NCI-H2196 treated with DMSO at 0.1 percent for 48 hours (cell line): ENCODE measurements at regions not wholly inside any gene's neighbourhood (a gene's known extent, or its start where the extent isn't known, plus 50 kb on each side); places are given as distances from the start of the nearest gene placed in this dataset.

Source experiments
- DNase-seq: peaks from one replicate; lab custom pipeline; 2025; ENCODE audit not compliant: unreplicated experiment; lab: John Stamatoyannopoulos, UW

DNA sequence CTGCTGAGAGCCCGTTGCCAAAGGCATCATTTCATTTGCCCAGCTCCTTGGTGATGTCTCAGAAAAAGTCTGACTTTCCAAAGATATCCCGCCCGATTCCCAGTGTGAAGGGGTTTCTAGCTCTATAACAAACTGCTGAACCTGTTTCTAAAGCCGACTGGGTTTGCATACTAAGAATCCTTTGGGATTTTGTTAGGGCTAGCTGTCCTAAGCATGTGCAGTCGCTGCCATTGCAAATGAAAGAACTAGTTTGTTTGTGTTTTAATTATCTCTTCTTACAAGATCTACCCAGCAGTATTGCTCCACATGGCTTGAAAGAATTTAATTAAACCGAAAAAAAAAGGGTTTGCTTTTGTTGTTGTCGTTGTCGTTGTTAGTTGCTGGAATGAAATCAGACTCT, 476.6 kb downstream of the GATA3 start:
- no peak for DNase-seq

- DNase-seq = no peak
Observed at GRCh38 chr10:8532647-8533046, 478.2 kb downstream of the GATA3 start.

- no peak for DNase-seq
Observed at GRCh38 chr10:8533462-8533861, 479.0 kb downstream of the GATA3 start.

DNA sequence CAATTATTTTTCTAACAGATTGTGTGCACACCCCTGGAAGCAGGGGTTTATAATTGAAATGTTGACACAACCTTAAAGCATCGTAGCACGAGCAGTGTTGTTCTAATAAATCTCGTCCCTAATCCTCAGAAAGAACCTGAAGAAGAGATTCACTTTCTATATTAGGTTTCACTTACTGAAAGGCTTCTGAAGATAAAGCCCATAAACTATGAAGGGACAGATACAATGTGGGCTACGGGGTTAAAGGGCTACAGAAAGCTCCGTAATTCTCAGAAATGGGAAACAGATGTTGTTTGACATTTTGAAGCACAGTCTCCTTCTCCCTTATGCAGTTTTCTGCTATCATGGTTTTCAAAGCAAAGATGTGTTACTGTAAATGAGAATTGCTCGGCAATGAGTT, 479.6 kb downstream of the GATA3 start:
- DNase-seq = no peak

GRCh38 chr10:8534891-8535290, 480.4 kb downstream of the GATA3 start:
- no peak for DNase-seq

- no peak for DNase-seq
Observed at GRCh38 chr10:8539056-8539455, 484.6 kb downstream of the GATA3 start.

- no peak for DNase-seq
Observed at GRCh38 chr10:8543361-8544056, 489.0 kb downstream of the GATA3 start.

- no peak for DNase-seq
Observed at GRCh38 chr10:8544057-8544380, 489.5 kb downstream of the GATA3 start.

DNA sequence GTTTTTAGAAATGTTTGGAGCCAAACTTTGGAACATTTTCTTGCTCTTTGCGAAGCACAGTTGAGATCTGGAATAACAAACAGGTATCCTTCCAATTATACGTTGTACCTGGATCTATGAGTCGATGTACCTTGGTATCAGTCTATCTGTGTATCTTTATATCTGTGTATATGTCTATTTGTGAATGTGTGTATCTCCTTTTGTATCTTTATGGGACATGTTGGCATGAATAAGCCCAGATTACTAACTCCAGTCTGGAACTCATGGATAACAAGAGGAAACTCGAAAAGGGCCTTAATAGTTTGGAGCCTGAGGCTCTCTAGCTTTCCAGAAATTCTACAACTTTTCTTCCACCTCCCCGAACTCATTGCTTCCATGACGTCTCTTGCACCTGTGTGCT, 490.0 kb downstream of the GATA3 start:
- DNase-seq = no peak

GRCh38 chr10:8554574-8554973, 500.1 kb downstream of the GATA3 start:
- DNase-seq = no peak

DNA sequence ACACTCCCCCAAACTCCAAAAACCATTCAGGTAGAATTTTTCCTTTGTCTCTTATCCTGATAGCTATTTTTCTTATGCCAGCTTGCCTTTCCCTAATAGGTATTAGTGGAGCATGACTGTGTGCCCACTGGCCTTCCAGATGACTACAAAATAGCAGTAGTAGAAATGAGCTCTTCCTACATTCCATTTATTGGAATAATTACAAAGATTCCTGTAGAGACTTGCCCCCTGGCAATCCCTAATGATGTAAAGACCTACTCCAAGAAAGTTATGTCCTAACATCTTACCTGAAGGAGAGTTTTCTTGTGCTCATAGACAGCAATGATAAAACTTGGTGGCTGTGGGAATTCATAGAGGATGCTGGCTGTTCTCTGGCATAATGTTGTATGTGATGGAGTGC, 501.8 kb downstream of the GATA3 start:
- no peak for DNase-seq

- no peak for DNase-seq
Observed at GRCh38 chr10:8563478-8563877, 509.0 kb downstream of the GATA3 start.

DNA sequence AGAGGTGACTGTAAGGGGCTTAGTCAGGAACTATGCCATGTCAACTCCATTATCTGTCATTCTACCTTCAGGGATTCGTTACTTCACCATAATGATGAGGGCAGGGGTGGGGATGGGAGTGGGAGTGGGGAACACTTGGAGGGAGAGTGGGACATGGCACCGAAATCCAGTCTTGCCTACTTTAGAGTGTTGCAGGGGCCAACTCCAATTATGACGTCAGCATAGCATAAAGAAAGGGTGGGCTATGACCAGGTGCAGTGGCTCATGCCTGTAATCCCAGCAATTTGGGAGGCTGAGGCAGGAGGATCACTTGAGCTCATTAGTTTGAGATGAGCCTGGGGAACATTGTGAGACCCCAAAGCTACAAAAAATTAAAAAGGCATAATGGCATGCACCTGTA, 512.2 kb downstream of the GATA3 start:
- no peak for DNase-seq

- DNase-seq = no peak
Observed at GRCh38 chr10:8568401-8568800, 513.9 kb downstream of the GATA3 start.

GRCh38 chr10:8575620-8576019, 521.1 kb downstream of the GATA3 start:
- DNase-seq = no peak

DNA sequence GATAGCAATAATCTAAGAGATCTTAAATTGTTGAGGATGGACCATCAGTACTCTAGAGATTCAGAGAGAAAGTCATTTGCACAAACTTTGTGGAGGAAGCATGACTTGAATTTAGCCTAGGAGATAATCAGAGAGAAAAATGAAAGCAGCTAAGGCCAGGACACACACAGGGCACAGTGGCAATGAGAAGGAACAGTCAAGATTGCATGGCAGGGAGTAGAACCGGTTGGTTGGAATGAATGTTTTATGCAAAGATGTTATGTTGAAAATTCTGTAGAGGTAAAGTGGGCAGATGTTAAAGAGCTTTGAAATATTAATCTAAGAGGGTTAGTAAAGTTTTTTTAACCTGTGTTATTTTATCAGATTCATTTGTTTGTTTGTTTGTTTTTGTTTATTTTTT, 521.8 kb downstream of the GATA3 start:
- DNase-seq = no peak

- DNase-seq = no peak
Observed at GRCh38 chr10:8576911-8577310, 522.4 kb downstream of the GATA3 start.

DNA sequence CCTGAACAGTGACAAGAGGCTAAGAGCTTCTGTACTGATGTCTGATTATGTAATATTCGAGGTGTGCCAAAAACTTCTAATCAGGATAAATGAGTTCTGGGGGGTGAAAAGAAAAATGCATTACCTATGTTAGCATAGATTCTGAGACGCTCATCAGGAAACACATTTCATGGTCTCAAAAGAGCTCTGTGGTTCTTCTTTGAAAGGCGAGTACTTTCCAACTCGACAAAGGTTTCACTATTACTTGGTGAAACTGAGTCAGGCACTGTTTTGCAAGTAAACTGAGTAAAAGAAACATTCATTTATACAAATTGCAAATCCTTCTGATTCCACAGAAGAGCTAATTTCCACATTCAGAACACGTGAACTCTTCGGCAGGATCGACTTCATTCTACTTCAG, 523.2 kb downstream of the GATA3 start:
- DNase-seq = no peak

- DNase-seq = no peak
Observed at GRCh38 chr10:8581521-8582225, 527.2 kb downstream of the GATA3 start.

- DNase-seq = no peak
Observed at GRCh38 chr10:8583096-8583495, 528.6 kb downstream of the GATA3 start.

- DNase-seq = no peak
Observed at GRCh38 chr10:8584666-8585065, 530.2 kb downstream of the GATA3 start.

- DNase-seq = no peak
Observed at GRCh38 chr10:8586504-8586903, 532.0 kb downstream of the GATA3 start.

- DNase-seq = no peak
Observed at GRCh38 chr10:8588135-8588534, 533.6 kb downstream of the GATA3 start.
